ENCODE measurements at regions not wholly inside any gene's neighbourhood (a gene's known extent, or its start where the extent isn't known, plus 50 kb on each side); places are given as distances from the start of the nearest gene placed in this dataset.
A peak's percentile ranks its signal among the peaks of the same experiment; 100 is the strongest.

DNA sequence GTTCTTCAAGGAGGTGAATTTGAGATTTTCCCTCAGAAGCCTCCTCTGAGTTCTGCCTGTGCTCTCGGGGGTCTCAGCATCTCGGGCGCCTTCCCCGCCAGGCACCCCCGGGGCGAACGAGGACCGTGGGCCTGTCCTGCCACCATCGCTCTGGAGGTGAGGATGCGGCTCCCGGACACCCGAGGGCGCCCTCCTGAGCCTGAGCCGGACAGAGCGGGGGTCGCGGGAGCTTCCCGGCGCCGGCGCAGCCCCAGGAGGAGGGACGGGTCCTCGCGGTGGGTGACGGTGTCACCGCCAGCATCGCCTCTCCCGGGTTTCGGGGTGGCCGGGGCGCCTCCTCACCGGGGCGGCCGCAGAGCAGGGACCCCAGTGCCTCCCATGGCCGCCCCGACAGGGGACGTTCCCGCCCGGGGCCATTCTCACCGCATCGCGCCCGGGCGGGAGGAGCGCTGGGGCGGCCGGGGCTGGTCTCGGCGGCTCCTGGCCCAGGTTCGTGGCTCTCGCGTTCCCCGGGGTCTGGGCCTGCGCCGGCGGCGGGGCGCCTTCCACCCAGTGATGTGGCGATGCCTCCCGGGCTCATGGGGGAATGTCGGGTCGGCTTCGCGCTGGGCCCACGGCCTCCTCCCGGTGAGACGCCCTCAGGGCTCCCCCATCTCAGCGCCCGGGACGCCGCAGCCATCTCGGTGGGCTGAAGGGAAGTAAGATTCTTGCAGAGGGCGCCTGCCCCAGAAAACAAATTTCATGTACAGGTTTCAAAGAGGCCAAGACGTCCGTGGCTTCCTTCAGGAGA is 210.5 kb downstream of the ERMARD start:
- Histone ChIP-seq H3K9ac (no peak overlapping the region), H3K9me2 (no peaks in the 10 kb centered on the region), H3K4me2 (no peak overlapping the region), H3K27me3 (ENCODE audit: insufficient read depth) (no peaks in the 10 kb centered on the region), H3K4me3 (ENCODE audit: low read depth in 2 of 2, low read length in 1 of 2) (no peak overlapping the region), H3K27ac (ENCODE audit: low read depth in 2 of 2, low read length in 1 of 2) (no peak overlapping the region), H4K20me1 (ENCODE audit: insufficient read depth) (no peaks in the 10 kb centered on the region), H2AFZ (ENCODE audit: low read depth) (no peak overlapping the region), H3K4me1 (ENCODE audit: control insufficient read depth in 1 of 2, insufficient read depth in 2 of 2, low read depth in 1 of 2, low read length in 1 of 2) (peaks cover 0 to 16% of the 10 kb centered on the region in 2 experiments; a peak in 1 of 4 replicates), H3K9me3 (no peaks in the 10 kb centered on the region), H3K79me2 (ENCODE audit: insufficient read depth) (no peaks in the 10 kb centered on the region), H3K36me3 (replicated peaks in 1 of 2; ENCODE audit: control insufficient read depth in 1 of 2, insufficient read depth in 2 of 2, low read length in 1 of 2) (no peaks in the 10 kb centered on the region), H3F3A (replicated peaks; ENCODE audit: insufficient read depth) (no peaks in the 10 kb centered on the region)
- DNase-seq, result peak; percentile 32
- 90% methylated on average over 16 of the region's 75 CpGs for WGBS (ENCODE audit: low lambda C conversion rate)
- no peak for TF ChIP-seq MXI1 (IDR thresholded peaks at IDR 0.05; ENCODE audit: low read depth, low read length)
- TF ChIP-seq MEF2A (IDR thresholded peaks at IDR 0.05; ENCODE audit: borderline replicate concordance, low read depth), result no peak
- TF ChIP-seq, protein P1, sequence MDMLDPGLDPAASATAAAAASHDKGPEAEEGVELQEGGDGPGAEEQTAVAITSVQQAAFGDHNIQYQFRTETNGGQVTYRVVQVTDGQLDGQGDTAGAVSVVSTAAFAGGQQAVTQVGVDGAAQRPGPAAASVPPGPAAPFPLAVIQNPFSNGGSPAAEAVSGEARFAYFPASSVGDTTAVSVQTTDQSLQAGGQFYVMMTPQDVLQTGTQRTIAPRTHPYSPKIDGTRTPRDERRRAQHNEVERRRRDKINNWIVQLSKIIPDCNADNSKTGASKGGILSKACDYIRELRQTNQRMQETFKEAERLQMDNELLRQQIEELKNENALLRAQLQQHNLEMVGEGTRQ (IDR thresholded peaks at IDR 0.05; ENCODE audit: borderline replicate concordance, low read depth, low read length), result no peak
- TF ChIP-seq YY1 (IDR thresholded peaks at IDR 0.05; ENCODE audit: low read depth), result no peak
- TF ChIP-seq, protein P2, sequence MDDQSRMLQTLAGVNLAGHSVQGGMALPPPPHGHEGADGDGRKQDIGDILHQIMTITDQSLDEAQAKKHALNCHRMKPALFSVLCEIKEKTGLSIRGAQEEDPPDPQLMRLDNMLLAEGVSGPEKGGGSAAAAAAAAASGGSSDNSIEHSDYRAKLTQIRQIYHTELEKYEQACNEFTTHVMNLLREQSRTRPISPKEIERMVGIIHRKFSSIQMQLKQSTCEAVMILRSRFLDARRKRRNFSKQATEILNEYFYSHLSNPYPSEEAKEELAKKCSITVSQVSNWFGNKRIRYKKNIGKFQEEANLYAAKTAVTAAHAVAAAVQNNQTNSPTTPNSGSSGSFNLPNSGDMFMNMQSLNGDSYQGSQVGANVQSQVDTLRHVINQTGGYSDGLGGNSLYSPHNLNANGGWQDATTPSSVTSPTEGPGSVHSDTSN (IDR thresholded peaks at IDR 0.05), result no peak
- TF ChIP-seq CHD2 (IDR thresholded peaks at IDR 0.05; ENCODE audit: low read length, partially characterized antibody), result no peak
- TF ChIP-seq, protein P3, sequence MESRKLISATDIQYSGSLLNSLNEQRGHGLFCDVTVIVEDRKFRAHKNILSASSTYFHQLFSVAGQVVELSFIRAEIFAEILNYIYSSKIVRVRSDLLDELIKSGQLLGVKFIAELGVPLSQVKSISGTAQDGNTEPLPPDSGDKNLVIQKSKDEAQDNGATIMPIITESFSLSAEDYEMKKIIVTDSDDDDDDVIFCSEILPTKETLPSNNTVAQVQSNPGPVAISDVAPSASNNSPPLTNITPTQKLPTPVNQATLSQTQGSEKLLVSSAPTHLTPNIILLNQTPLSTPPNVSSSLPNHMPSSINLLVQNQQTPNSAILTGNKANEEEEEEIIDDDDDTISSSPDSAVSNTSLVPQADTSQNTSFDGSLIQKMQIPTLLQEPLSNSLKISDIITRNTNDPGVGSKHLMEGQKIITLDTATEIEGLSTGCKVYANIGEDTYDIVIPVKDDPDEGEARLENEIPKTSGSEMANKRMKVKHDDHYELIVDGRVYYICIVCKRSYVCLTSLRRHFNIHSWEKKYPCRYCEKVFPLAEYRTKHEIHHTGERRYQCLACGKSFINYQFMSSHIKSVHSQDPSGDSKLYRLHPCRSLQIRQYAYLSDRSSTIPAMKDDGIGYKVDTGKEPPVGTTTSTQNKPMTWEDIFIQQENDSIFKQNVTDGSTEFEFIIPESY (IDR thresholded peaks at IDR 0.05; ENCODE audit: borderline replicate concordance, low read depth), result no peak
- no peak for TF ChIP-seq EZH2phosphoT487 (IDR thresholded peaks at IDR 0.05; ENCODE audit: borderline replicate concordance, low read depth)
- TF ChIP-seq GATA2 (CRISPR knock-in tag; IDR thresholded peaks at IDR 0.05), result no peak
- TF ChIP-seq ELF1 (IDR thresholded peaks at IDR 0.05), result no peak
- no peak for TF ChIP-seq FOXM1 (IDR thresholded peaks at IDR 0.05; ENCODE audit: low read depth)
- TF ChIP-seq TAF1 (IDR thresholded peaks at IDR 0.05; ENCODE audit: borderline replicate concordance, low read depth, low read length), result no peak
- TF ChIP-seq, protein P4, sequence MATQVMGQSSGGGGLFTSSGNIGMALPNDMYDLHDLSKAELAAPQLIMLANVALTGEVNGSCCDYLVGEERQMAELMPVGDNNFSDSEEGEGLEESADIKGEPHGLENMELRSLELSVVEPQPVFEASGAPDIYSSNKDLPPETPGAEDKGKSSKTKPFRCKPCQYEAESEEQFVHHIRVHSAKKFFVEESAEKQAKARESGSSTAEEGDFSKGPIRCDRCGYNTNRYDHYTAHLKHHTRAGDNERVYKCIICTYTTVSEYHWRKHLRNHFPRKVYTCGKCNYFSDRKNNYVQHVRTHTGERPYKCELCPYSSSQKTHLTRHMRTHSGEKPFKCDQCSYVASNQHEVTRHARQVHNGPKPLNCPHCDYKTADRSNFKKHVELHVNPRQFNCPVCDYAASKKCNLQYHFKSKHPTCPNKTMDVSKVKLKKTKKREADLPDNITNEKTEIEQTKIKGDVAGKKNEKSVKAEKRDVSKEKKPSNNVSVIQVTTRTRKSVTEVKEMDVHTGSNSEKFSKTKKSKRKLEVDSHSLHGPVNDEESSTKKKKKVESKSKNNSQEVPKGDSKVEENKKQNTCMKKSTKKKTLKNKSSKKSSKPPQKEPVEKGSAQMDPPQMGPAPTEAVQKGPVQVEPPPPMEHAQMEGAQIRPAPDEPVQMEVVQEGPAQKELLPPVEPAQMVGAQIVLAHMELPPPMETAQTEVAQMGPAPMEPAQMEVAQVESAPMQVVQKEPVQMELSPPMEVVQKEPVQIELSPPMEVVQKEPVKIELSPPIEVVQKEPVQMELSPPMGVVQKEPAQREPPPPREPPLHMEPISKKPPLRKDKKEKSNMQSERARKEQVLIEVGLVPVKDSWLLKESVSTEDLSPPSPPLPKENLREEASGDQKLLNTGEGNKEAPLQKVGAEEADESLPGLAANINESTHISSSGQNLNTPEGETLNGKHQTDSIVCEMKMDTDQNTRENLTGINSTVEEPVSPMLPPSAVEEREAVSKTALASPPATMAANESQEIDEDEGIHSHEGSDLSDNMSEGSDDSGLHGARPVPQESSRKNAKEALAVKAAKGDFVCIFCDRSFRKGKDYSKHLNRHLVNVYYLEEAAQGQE (IDR thresholded peaks at IDR 0.05; ENCODE audit: low read depth, low read length), result no peak
- TF ChIP-seq, protein P5, sequence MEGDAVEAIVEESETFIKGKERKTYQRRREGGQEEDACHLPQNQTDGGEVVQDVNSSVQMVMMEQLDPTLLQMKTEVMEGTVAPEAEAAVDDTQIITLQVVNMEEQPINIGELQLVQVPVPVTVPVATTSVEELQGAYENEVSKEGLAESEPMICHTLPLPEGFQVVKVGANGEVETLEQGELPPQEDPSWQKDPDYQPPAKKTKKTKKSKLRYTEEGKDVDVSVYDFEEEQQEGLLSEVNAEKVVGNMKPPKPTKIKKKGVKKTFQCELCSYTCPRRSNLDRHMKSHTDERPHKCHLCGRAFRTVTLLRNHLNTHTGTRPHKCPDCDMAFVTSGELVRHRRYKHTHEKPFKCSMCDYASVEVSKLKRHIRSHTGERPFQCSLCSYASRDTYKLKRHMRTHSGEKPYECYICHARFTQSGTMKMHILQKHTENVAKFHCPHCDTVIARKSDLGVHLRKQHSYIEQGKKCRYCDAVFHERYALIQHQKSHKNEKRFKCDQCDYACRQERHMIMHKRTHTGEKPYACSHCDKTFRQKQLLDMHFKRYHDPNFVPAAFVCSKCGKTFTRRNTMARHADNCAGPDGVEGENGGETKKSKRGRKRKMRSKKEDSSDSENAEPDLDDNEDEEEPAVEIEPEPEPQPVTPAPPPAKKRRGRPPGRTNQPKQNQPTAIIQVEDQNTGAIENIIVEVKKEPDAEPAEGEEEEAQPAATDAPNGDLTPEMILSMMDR (IDR thresholded peaks at IDR 0.05), result no peak
- TF ChIP-seq, protein P6, sequence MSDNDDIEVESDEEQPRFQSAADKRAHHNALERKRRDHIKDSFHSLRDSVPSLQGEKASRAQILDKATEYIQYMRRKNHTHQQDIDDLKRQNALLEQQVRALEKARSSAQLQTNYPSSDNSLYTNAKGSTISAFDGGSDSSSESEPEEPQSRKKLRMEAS (IDR thresholded peaks at IDR 0.05; ENCODE audit: low read depth), result no peak
- CTCF ChIA-PET, result no interaction called here
- POLR2A ChIA-PET, result no interaction called here

All from SK-N-SH (cell line).